ENCODE measurements at regions not wholly inside any gene's neighbourhood (a gene's known extent, or its start where the extent isn't known, plus 50 kb on each side); places are given as distances from the start of the nearest gene placed in this dataset.

DNA sequence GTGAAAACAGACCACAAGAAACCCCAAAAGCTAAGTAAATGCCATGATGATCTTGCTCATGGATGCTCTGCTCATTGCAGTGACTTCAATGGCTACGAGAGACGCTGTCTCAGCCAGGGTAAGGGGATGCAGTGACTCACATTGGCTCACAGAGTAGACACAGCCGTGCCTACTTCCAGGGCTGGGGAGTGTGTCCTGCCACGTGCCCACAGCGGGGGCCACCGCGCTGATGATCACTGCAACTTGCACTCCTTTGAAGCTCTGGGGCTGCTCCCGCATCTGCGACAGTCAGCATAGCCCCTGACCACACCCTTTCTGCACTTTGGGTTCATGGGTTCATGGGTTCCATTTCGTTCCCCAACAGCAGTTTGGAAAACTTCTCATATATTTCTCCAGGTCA, 231.4 kb upstream of the RPL38 start:
- TF ChIP-seq, protein P1, sequence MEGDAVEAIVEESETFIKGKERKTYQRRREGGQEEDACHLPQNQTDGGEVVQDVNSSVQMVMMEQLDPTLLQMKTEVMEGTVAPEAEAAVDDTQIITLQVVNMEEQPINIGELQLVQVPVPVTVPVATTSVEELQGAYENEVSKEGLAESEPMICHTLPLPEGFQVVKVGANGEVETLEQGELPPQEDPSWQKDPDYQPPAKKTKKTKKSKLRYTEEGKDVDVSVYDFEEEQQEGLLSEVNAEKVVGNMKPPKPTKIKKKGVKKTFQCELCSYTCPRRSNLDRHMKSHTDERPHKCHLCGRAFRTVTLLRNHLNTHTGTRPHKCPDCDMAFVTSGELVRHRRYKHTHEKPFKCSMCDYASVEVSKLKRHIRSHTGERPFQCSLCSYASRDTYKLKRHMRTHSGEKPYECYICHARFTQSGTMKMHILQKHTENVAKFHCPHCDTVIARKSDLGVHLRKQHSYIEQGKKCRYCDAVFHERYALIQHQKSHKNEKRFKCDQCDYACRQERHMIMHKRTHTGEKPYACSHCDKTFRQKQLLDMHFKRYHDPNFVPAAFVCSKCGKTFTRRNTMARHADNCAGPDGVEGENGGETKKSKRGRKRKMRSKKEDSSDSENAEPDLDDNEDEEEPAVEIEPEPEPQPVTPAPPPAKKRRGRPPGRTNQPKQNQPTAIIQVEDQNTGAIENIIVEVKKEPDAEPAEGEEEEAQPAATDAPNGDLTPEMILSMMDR (IDR thresholded peaks at IDR 0.05; ENCODE audit: low read depth, low read length), result no peak
- DNase-seq (ENCODE audit: extremely low read depth, low read depth), result no peak

DNA sequence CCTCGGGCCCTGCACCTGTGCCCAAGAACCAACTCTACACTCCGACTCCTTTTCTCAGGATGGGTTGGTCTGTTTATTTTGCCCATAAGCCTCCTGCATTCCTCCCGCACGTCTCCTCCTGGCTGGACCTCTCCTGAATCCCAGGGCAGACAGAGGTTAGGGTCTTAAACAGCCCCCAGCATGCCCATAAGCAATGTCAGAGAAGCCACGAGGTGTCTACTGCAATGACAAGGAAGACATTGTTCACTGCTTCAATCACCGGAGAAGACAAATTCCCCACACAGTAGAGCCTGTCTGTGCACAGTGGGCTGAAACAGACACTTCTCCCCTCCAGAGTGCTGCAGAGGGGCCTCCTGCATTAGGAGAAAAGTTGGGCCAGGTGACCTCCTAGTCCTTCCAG, 230.6 kb upstream of the RPL38 start:
- TF ChIP-seq, protein P1 (IDR thresholded peaks at IDR 0.05; ENCODE audit: low read depth, low read length), result no peak
- DNase-seq (ENCODE audit: extremely low read depth, low read depth), result no peak

DNA sequence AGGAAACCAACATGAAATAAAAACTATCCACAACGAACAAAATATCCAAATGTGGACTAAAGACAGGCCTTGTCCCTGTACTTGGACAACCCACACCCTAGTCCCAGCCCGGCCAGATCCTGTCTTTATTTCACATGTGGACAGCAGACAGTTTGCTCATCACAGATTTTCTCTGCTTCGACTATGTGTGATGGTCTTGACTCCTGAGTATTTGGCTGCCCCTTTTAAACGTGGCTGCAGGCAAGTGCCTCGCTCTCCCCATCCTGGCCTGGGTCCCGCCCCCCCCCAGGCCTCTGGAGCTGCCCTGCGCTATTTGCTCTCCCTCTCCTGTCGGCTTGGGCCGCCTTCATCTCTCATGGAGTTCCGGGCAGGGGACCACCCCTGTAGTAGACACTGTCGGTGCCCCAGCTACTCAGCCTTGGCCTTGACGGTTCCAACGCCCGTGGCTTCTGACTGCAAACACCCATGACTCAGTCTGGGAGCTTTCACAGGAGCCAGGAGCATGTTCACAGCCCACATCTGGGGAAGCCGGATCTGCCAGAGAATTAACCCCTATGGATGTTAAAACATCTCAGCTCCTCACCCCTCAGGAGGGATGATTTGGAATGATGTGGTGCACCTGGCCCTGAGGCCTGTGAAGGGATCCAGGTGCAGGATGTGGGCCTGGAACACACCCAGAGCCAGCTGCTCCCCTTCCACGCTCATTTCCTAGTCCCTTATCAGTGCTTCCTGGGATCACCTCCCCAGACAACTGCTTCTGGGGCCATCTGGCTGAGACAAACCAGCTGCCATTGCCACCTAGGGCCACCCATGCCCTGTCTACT, 229.7 kb upstream of the RPL38 start:
- TF ChIP-seq, protein P1 (IDR thresholded peaks at IDR 0.05; ENCODE audit: low read depth, low read length), result no peak
- DNase-seq (ENCODE audit: extremely low read depth, low read depth), result no peak

DNA sequence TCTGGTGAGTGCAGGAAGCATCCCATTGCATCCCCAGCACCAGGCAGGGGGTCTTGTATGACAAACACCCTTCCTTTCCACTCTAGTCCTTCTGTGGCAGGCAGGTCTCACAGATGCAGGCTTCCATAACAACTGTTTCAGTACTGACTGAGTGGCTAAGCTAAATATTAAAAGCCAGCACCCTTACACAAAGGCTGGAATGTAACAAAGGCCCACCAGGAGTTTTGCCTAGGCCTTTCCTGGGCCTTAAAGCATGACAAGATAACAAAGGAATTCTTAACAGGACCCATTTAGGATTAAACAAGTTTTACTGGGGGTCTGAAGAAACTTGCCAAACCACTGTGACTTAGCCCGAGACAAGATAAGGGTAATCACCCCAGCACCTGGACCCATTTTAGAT, 228.9 kb upstream of the RPL38 start:
- TF ChIP-seq, protein P1 (IDR thresholded peaks at IDR 0.05; ENCODE audit: low read depth, low read length), result no peak
- no peak for DNase-seq (ENCODE audit: extremely low read depth, low read depth)

DNA sequence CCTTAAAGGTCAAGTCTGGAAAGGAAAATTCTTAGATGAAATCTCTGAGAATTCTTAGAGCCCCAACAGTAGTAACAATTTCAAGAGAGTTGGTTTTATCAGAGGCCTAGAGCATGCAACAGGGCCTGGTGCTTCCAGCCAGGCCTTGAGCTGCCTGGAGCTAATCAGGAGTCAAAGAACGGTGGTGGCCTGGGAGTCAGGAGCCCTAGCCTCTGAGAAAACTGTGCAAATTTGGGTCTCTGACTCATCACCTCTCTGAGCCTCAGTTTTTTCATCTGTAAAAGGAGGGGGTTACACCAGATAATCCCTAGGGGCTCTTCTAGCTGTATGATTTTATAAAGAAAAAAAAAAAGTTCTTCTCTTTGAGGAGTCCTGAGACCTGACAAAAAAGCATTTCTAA, 227.3 kb upstream of the RPL38 start:
- TF ChIP-seq, protein P1 (IDR thresholded peaks at IDR 0.05; ENCODE audit: low read depth, low read length), result no peak
- DNase-seq (ENCODE audit: extremely low read depth, low read depth), result no peak

DNA sequence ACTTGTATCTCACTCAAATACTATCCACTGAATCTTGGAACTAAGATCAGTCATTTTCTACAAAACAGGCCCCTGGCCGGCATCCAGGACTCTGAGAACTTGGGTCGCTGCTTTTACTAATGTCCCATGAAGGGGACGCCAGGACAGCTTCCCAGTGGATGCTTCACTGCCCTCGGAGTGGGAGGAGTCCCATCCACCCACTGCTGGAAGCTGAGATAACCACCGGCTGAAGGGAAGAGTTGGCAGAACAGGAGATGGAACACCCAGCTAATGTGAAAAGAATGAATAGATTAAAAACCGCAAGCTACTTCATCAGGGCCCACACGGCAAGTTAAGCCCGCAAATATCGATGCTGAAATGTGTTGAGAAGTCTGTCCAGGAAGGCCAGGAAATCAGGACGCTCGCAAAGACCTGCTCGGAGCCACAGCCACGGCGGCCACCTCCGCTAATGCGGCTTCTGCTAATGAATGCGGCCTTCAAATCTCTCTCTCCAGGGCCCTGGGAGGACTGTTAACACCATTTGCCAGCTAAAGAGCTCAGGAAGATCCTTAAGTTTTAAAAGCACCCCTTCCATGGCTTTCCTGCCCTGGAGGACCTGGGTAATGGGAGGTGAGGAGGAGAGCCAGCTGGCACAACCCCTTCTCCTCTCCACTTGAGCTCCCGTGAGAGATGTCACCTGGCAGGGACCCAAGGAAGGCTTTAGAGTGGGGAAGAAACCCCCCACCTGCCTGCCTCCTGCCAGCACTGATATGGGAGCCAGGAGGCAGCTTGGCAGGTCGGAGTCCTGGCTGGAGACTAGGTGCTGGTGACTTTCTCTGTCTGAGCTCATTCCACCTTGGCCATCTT, 226.6 kb upstream of the RPL38 start:
- TF ChIP-seq, protein P1 (IDR thresholded peaks at IDR 0.05; ENCODE audit: low read depth, low read length), result no peak
- no peak for DNase-seq (ENCODE audit: extremely low read depth, low read depth)

DNA sequence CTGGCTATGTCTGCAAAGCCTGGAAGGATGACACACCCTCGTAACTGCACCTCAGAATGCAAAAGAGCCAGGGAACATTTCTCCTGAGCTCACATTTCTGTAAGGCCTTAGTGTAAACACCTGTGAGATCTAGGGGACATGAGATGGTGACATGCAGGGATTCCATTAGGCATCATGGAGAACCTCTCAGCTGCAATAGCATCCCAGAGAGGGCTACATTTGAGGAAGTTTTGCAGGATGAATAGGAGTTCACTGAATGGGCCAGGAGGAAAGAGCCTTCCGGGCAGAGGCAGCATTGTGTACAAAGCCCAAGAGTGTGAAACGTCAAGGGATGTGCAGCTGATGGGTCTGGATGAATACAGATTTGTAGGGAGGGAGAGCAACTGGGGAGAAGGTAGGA, 223.0 kb upstream of the RPL38 start:
- DNase-seq (ENCODE audit: extremely low read depth, low read depth), result no peak
- TF ChIP-seq, protein P1 (IDR thresholded peaks at IDR 0.05; ENCODE audit: low read depth, low read length), result no peak
